ENCODE measurements at regions not wholly inside any gene's neighbourhood (a gene's known extent, or its start where the extent isn't known, plus 50 kb on each side); places are given as distances from the start of the nearest gene placed in this dataset.

DNA sequence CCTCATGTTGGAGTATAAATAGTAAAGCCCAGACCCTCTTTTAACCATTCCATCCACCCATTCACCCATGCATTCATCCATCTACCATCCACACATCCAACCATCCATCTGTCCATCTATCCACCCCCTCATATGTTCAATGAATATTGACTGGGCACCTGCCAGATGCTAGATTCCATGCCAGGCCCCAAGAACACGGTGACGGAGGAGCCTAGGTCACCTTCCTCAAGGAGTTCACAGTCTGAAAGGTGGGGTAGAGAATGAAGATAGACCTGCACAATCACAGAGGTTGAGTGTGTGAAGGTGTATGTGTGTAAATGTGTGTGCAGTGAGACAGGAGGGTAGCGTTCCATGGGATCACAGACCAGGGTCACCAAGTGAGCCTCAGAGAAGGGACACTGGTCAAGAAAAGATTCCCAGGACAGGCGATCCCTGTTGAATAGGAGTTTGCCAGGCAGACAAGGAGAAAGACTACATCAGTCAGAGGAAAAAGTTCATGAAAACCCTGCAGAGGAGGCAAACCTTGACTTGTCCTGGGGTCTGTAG is 287.2 kb downstream of the CYP26B1 start:
- TF ChIP-seq, protein P1, sequence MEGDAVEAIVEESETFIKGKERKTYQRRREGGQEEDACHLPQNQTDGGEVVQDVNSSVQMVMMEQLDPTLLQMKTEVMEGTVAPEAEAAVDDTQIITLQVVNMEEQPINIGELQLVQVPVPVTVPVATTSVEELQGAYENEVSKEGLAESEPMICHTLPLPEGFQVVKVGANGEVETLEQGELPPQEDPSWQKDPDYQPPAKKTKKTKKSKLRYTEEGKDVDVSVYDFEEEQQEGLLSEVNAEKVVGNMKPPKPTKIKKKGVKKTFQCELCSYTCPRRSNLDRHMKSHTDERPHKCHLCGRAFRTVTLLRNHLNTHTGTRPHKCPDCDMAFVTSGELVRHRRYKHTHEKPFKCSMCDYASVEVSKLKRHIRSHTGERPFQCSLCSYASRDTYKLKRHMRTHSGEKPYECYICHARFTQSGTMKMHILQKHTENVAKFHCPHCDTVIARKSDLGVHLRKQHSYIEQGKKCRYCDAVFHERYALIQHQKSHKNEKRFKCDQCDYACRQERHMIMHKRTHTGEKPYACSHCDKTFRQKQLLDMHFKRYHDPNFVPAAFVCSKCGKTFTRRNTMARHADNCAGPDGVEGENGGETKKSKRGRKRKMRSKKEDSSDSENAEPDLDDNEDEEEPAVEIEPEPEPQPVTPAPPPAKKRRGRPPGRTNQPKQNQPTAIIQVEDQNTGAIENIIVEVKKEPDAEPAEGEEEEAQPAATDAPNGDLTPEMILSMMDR (IDR thresholded peaks at IDR 0.05) = no peak

DNA sequence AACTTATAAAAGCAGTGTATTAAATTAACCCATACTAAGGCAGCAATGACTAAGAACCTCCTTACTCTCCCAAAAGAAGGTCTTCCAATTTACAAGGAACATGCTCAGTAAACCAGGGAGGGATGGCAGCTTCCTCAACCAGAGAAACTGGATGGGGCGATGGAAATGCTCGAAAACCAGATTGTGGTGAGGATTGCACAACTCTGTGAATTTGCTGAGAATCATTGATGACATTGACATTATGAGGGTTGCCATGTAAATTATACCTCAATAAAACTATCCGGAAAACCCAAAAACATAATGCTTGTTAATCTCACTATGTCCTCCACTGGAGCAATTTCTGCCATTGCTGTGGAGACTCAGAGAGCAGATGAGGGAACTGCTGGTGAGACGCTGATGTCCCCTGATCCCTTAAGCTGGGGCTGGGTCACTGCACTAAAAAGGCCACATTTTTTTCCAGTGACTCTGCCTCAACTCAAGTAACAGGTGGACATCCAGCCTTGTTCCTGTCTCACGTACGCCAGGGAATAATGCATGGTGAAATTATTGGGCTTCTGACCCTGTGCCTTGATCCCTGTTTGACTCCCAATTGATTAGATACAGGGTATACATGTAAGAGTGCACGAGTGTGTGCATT is 288.3 kb downstream of the CYP26B1 start:
- TF ChIP-seq, protein P1 (IDR thresholded peaks at IDR 0.05) = no peak

DNA sequence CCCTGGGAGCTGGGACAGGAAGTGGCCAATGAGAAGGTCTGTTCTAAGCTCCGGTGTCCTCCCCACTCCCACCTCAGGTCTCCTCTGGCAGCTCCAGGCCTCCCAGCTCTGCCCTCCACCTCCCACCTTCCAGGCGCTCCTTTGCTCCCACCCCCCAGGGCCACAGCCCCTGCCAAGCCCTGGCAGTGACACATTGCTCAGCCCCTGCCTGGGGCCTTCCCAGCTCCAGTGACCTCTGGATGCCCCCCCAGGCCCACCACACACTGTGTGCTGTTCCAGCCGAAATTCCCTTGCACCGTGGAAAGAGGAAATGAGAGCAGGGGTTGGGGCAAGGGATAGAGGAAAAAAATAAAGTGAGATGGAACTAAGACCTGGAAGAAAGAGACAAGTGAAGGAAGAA is 289.6 kb downstream of the CYP26B1 start:
- TF ChIP-seq, protein P1 (IDR thresholded peaks at IDR 0.05) = no peak

DNA sequence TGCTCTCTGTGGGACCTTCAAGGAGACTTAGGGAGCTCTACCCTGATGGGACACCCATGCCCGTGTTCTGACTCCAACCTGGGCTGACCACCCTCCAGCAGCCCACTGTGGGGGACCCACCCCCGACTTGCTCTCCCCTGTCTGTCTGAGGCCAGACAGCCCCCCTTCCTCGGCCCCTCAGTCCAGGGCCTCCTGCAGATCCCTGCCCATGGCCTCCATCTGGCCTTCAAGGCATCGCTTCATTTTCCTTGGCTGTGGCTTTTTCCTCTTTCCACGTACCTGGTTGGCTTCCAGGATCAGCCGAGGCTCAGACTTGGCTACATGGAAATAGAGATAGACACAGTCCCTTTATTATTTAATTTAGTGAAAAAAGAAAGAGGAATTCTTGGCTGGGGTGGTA is 290.0 kb downstream of the CYP26B1 start:
- TF ChIP-seq, protein P1 (IDR thresholded peaks at IDR 0.05) = no peak

- TF ChIP-seq, protein P1 (IDR thresholded peaks at IDR 0.05) = no peak
Observed at GRCh38 chr2:71856773-71857525, 290.7 kb downstream of the CYP26B1 start.

- TF ChIP-seq, protein P1 (IDR thresholded peaks at IDR 0.05) = no peak
Observed at GRCh38 chr2:71853858-71854257, 293.8 kb downstream of the CYP26B1 start.

- TF ChIP-seq, protein P1 (IDR thresholded peaks at IDR 0.05) = no peak
Observed at GRCh38 chr2:71852141-71852711, 295.4 kb downstream of the CYP26B1 start.
